ENCODE measurements at regions not wholly inside any gene's neighbourhood (a gene's known extent, or its start where the extent isn't known, plus 50 kb on each side); places are given as distances from the start of the nearest gene placed in this dataset.

GRCh38 chr14:101018561-101019290 lies 115.2 kb upstream of the RTL1 start:
- no peak overlapping the region for H3K27ac ChIP-seq
- TF ChIP-seq, protein P1, sequence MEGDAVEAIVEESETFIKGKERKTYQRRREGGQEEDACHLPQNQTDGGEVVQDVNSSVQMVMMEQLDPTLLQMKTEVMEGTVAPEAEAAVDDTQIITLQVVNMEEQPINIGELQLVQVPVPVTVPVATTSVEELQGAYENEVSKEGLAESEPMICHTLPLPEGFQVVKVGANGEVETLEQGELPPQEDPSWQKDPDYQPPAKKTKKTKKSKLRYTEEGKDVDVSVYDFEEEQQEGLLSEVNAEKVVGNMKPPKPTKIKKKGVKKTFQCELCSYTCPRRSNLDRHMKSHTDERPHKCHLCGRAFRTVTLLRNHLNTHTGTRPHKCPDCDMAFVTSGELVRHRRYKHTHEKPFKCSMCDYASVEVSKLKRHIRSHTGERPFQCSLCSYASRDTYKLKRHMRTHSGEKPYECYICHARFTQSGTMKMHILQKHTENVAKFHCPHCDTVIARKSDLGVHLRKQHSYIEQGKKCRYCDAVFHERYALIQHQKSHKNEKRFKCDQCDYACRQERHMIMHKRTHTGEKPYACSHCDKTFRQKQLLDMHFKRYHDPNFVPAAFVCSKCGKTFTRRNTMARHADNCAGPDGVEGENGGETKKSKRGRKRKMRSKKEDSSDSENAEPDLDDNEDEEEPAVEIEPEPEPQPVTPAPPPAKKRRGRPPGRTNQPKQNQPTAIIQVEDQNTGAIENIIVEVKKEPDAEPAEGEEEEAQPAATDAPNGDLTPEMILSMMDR (conservative IDR thresholded peaks at IDR 0.05), result no peak
- TF ChIP-seq ZFX (IDR thresholded peaks at IDR 0.05), result no peak

DNA sequence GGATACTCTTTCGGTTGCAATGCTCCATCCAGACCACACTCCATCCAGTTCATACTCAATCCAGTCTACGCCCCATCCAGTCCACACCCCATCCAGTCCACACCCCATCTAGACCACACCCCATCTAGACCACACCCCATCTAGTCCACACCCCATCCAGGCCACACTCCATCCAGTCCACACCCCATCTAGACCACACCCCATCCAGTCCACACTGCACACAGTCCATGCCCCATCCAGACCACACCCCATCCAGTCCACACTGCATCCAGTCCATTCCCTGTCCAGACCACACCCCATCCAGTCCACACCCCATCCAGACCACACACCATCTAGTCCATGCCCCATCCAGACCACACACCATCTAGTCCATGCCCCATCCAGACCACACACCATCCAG lies 116.0 kb upstream of the RTL1 start:
- H3K27ac ChIP-seq, result no peak overlapping the region
- TF ChIP-seq, protein P1 (conservative IDR thresholded peaks at IDR 0.05), result no peak
- no peak for TF ChIP-seq ZFX (IDR thresholded peaks at IDR 0.05)

GRCh38 chr14:101019990-101020710 lies 116.6 kb upstream of the RTL1 start:
- no peak overlapping the region for H3K27ac ChIP-seq
- no peak for TF ChIP-seq ZFX (IDR thresholded peaks at IDR 0.05)
- TF ChIP-seq, protein P1 (conservative IDR thresholded peaks at IDR 0.05), result no peak

DNA sequence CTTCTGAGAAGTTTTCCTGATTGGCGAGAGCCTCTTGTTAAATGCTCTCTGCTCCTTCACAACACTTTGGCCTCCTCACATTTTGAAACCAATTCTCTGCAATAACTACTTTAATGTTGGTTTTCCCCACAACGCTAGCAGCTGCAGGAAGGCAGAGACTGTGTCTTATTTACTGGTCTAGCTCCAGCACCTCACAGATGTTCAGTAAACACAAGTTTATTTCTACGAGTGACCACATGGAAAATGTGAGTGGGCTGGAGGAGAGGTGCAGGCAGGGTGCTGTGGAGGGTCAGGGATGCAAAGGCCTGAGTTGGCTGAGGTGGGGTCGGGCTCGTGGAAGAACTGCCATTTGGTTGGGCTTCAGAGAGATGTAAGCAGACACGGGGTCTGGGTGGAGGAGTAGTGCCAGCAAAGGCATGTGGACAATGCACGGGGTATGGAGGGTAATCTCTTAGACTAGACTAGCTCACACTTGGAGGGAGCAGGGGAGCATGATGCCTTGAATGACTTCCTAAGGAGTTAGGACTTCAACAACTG lies 117.4 kb upstream of the RTL1 start:
- TF ChIP-seq ZFX (IDR thresholded peaks at IDR 0.05), result no peak
- TF ChIP-seq, protein P1 (conservative IDR thresholded peaks at IDR 0.05), result no peak

GRCh38 chr14:101022121-101022520 lies 118.6 kb upstream of the RTL1 start:
- H3K27ac ChIP-seq, result no peak overlapping the region
- TF ChIP-seq, protein P1 (conservative IDR thresholded peaks at IDR 0.05), result no peak
- no peak for TF ChIP-seq ZFX (IDR thresholded peaks at IDR 0.05)

More for the DNA sequence above, 117.4 kb upstream of the RTL1 start:
- no peak overlapping the region for H3K27ac ChIP-seq

- no peak overlapping the region for H3K27ac ChIP-seq
- TF ChIP-seq, protein P1 (conservative IDR thresholded peaks at IDR 0.05), result no peak
- no peak for TF ChIP-seq ZFX (IDR thresholded peaks at IDR 0.05)
These were observed 119.5 kb upstream of the RTL1 start for GRCh38 chr14:101022916-101023435.

GRCh38 chr14:101024686-101025085 lies 121.2 kb upstream of the RTL1 start:
- no peak overlapping the region for H3K27ac ChIP-seq
- TF ChIP-seq ZFX (IDR thresholded peaks at IDR 0.05), result no peak
- TF ChIP-seq, protein P1 (conservative IDR thresholded peaks at IDR 0.05), result no peak
